ENCODE measurements at regions not wholly inside any gene's neighbourhood (a gene's known extent, or its start where the extent isn't known, plus 50 kb on each side); places are given as distances from the start of the nearest gene placed in this dataset.

DNA sequence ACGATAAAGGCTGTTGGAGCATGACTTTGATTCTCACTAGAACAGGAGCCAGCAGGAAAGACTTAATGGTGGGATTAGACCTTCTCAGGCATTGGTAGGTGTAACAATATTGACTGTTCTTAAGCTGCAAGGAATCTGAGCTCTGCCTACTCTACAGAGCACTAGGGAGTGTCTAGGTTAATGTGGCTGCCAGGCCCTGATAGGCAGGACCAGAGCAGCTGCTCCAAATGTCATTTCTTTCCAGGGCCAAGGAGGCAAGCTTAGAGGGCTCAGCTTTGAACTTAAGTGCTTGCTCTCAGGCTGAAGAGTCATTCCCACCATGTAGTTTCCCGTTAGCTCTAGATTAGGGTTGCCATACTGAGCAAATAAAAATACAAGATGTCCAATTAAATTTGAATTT, 96.8 kb downstream of the RAB18 start:
- intact Hi-C loops (cut with micrococcal nuclease; ENCODE audit: unreplicated experiment) (no loop called here), in situ Hi-C loops (cut with MboI) (no loop called here)
- no peaks in the 10 kb centered on the region for H3K27me3 ChIP-seq (replicated peaks in 1 of 2; ENCODE audit: control insufficient read depth in 2 of 2, insufficient read depth in 2 of 2, low read length in 1 of 2)
- no peak for FAIRE-seq
- no peak for ATAC-seq
- ChIA-PET RAD21 (ENCODE audit: unreplicated experiment) (no interaction called here), CTCF (no interaction called here), SMC1A (ENCODE audit: uncharacterized antibody, unreplicated experiment) (no interaction called here), POLR2A (no interaction called here)
- no peaks in the 10 kb centered on the region for H3K36me3 ChIP-seq (ENCODE audit: control insufficient read depth in 2 of 2, insufficient read depth in 2 of 2, low read length in 1 of 2)
- H3K4me2 ChIP-seq (ENCODE audit: control insufficient read depth, insufficient read depth), result no peak overlapping the region
- H4K20me1 ChIP-seq (ENCODE audit: control insufficient read depth, insufficient read depth), result no peaks in the 10 kb centered on the region
- H3K27ac ChIP-seq (ENCODE audit: control insufficient read depth, insufficient read depth), result no peak overlapping the region
- H3K9ac ChIP-seq (ENCODE audit: control insufficient read depth, insufficient read depth, low read length), result no peak overlapping the region
- TF ChIP-seq POLR2A (IDR thresholded peaks at IDR 0.05; ENCODE audit: low read depth, low read length) (no peak), SMC3 (IDR thresholded peaks at IDR 0.05; ENCODE audit: borderline replicate concordance, low read length) (no peak), RAD21 (IDR thresholded peaks at IDR 0.05; ENCODE audit: insufficient read depth, low read depth, low read length) (no peak), SMARCA5 (IDR thresholded peaks at IDR 0.05) (no peak), YBX1 (IDR thresholded peaks at IDR 0.05) (no peak), SPI1 (IDR thresholded peaks at IDR 0.05; ENCODE audit: borderline replicate concordance, insufficient read depth, low read depth, low read length) (no peak)
- TF ChIP-seq, protein P1, sequence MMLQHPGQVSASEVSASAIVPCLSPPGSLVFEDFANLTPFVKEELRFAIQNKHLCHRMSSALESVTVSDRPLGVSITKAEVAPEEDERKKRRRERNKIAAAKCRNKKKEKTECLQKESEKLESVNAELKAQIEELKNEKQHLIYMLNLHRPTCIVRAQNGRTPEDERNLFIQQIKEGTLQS (IDR thresholded peaks at IDR 0.05; ENCODE audit: borderline replicate concordance, extremely low read depth, low read depth, low read length), result no peak
- TF ChIP-seq, protein P2, sequence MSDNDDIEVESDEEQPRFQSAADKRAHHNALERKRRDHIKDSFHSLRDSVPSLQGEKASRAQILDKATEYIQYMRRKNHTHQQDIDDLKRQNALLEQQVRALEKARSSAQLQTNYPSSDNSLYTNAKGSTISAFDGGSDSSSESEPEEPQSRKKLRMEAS (IDR thresholded peaks at IDR 0.05; ENCODE audit: low read depth, low read length), result no peak
- TF ChIP-seq, protein P3, sequence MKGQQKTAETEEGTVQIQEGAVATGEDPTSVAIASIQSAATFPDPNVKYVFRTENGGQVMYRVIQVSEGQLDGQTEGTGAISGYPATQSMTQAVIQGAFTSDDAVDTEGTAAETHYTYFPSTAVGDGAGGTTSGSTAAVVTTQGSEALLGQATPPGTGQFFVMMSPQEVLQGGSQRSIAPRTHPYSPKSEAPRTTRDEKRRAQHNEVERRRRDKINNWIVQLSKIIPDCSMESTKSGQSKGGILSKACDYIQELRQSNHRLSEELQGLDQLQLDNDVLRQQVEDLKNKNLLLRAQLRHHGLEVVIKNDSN (IDR thresholded peaks at IDR 0.05; ENCODE audit: borderline replicate concordance, extremely low read length, insufficient read depth, low read depth, low read length), result no peak
- TF ChIP-seq, protein P4, sequence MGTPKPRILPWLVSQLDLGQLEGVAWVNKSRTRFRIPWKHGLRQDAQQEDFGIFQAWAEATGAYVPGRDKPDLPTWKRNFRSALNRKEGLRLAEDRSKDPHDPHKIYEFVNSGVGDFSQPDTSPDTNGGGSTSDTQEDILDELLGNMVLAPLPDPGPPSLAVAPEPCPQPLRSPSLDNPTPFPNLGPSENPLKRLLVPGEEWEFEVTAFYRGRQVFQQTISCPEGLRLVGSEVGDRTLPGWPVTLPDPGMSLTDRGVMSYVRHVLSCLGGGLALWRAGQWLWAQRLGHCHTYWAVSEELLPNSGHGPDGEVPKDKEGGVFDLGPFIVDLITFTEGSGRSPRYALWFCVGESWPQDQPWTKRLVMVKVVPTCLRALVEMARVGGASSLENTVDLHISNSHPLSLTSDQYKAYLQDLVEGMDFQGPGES (IDR thresholded peaks at IDR 0.05), result no peak
- TF ChIP-seq, protein P5, sequence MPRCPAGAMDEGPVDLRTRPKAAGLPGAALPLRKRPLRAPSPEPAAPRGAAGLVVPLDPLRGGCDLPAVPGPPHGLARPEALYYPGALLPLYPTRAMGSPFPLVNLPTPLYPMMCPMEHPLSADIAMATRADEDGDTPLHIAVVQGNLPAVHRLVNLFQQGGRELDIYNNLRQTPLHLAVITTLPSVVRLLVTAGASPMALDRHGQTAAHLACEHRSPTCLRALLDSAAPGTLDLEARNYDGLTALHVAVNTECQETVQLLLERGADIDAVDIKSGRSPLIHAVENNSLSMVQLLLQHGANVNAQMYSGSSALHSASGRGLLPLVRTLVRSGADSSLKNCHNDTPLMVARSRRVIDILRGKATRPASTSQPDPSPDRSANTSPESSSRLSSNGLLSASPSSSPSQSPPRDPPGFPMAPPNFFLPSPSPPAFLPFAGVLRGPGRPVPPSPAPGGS (IDR thresholded peaks at IDR 0.05; ENCODE audit: borderline replicate concordance, insufficient read depth, low read depth, low read length, poor library complexity, severe bottlenecking), result no peak
- TF ChIP-seq, protein P6, sequence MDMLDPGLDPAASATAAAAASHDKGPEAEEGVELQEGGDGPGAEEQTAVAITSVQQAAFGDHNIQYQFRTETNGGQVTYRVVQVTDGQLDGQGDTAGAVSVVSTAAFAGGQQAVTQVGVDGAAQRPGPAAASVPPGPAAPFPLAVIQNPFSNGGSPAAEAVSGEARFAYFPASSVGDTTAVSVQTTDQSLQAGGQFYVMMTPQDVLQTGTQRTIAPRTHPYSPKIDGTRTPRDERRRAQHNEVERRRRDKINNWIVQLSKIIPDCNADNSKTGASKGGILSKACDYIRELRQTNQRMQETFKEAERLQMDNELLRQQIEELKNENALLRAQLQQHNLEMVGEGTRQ (IDR thresholded peaks at IDR 0.05; ENCODE audit: borderline replicate concordance, low read depth, low read length), result no peak
- TF ChIP-seq, protein P7, sequence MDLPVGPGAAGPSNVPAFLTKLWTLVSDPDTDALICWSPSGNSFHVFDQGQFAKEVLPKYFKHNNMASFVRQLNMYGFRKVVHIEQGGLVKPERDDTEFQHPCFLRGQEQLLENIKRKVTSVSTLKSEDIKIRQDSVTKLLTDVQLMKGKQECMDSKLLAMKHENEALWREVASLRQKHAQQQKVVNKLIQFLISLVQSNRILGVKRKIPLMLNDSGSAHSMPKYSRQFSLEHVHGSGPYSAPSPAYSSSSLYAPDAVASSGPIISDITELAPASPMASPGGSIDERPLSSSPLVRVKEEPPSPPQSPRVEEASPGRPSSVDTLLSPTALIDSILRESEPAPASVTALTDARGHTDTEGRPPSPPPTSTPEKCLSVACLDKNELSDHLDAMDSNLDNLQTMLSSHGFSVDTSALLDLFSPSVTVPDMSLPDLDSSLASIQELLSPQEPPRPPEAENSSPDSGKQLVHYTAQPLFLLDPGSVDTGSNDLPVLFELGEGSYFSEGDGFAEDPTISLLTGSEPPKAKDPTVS (IDR thresholded peaks at IDR 0.05; ENCODE audit: low read depth, low read length), result no peak
- DNase-seq (ENCODE audit: low read depth, low spot score), result no peak
- no peaks in the 10 kb centered on the region for H3K9me3 ChIP-seq (replicated peaks; ENCODE audit: control insufficient read depth, insufficient read depth, low read length)
- H2AFZ ChIP-seq (ENCODE audit: control insufficient read depth, low read depth, low read length), result no peak overlapping the region
- 48% methylated on average over 2 of the region's 2 CpGs for WGBS (ENCODE audit: insufficient coverage, insufficient replicate concordance, low lambda C conversion rate, missing lambda C conversion rate)
- no peaks in the 10 kb centered on the region for H3K79me2 ChIP-seq (ENCODE audit: control insufficient read depth, insufficient read depth, low read length)
- BruUV-seq (replicated peaks), result no TSS peak
- no peak overlapping the region for H3K4me3 ChIP-seq
- no peaks in the 10 kb centered on the region for H3K4me1 ChIP-seq (ENCODE audit: control insufficient read depth, insufficient read depth, low read length)
